IMR-90 (cell line): ENCODE measurements at regions not wholly inside any gene's neighbourhood (a gene's known extent, or its start where the extent isn't known, plus 50 kb on each side); places are given as distances from the start of the nearest gene placed in this dataset.

ENCODE experiments used
- ATAC-seq: fragments of 200-7000 bp; cut with Tn5 transposase; 2 replicates; pipeline ENCODE4 v1.9.1; 2020; ENCODE audit warnings: low read depth, mild to moderate bottlenecking, moderate library complexity
- BruUV-seq: library from RNA; stranded (reverse); fragments of 400-500 nt; replicated peaks from 2 replicates; lab custom pipeline; 2021; lab: Mats Ljungman, UMichigan
- CTCF ChIA-PET: fragments of 300-600 bp; formaldehyde crosslinking; extraction: SDS; loops from one replicate; lab custom pipeline; 2021; ENCODE audit warnings: antibody characterized with exemption; lab: Yijun Ruan, JAX
- POLR2A ChIA-PET: fragments of 300-600 bp; sonication (Branson Sonifier 250); formaldehyde crosslinking; loops from one replicate; lab custom pipeline; 2022; ENCODE audit warnings: antibody characterized with exemption; ENCODE audit not compliant: unreplicated experiment; lab: Charles Lee
- DNase-seq: peaks from one replicate; pipeline ENCODE4 v3.0.0; 2013
- H2AFZ ChIP-seq: replicated peaks from 2 replicates; pipeline ENCODE3; 2013; ENCODE audit warnings: low read length, mild to moderate bottlenecking; ENCODE audit not compliant: poor library complexity
- H2AK5ac ChIP-seq: 2 replicates; pipeline ENCODE4 v1.6.1; 2013; ENCODE audit warnings: low read depth, low read length, inconsistent platforms
- H2AK9ac ChIP-seq: replicated peaks from 2 replicates; pipeline ENCODE3; 2013; ENCODE audit warnings: mild to moderate bottlenecking, low read depth, low read length, moderate library complexity; ENCODE audit not compliant: poor library complexity
- H2BK120ac ChIP-seq: 2 replicates; pipeline ENCODE4 v1.6.1; 2013; ENCODE audit warnings: low read depth, low read length, inconsistent platforms
- H2BK15ac ChIP-seq: 3 replicates; pipeline ENCODE4 v1.6.1; 2013; ENCODE audit warnings: low read depth, low read length, inconsistent platforms
- H2BK20ac ChIP-seq: 2 replicates; pipeline ENCODE4 v1.6.1; 2013; ENCODE audit warnings: low read depth, mild to moderate bottlenecking, inconsistent platforms, low read length, moderate library complexity
- H2BK5ac ChIP-seq: 2 replicates; pipeline ENCODE4 v1.6.1; 2013; ENCODE audit warnings: mild to moderate bottlenecking, low read depth, low read length, inconsistent platforms; ENCODE audit not compliant: poor library complexity, severe bottlenecking
- H3K14ac ChIP-seq: replicated peaks from 2 replicates; pipeline ENCODE4 v1.6.1; 2013; ENCODE audit warnings: low read depth, low read length, inconsistent platforms
- H3K18ac ChIP-seq: 2 replicates; pipeline ENCODE4 v1.6.1; 2013; ENCODE audit warnings: low read depth, low read length, control low read depth
- H3K23ac ChIP-seq: 2 replicates; pipeline ENCODE4 v1.6.1; 2013; ENCODE audit warnings: low read depth, low read length, inconsistent platforms
- H3K27ac ChIP-seq: 2 replicates; pipeline ENCODE4 v1.5.1; 2013; ENCODE audit warnings: mild to moderate bottlenecking, control low read depth, low read length; ENCODE audit not compliant: insufficient read depth
- H3K27me3 ChIP-seq: 2 replicates; pipeline ENCODE4 v1.6.1; 2013; ENCODE audit warnings: low read length; ENCODE audit not compliant: control insufficient read depth, insufficient read depth
- H3K36me3 ChIP-seq: 2 replicates; pipeline ENCODE4 v1.6.1; 2013; ENCODE audit warnings: low read length, mixed read lengths; ENCODE audit not compliant: control insufficient read depth, insufficient read depth
- H3K4ac ChIP-seq: 2 replicates; pipeline ENCODE4 v1.6.1; 2013; ENCODE audit warnings: low read depth, low read length, inconsistent platforms
- H3K4me1 ChIP-seq: 2 replicates; pipeline ENCODE4 v1.6.1; 2013; ENCODE audit warnings: low read length, mixed read lengths; ENCODE audit not compliant: control insufficient read depth, insufficient read depth
- H3K4me2 ChIP-seq: 2 replicates; pipeline ENCODE4 v1.6.1; 2013; ENCODE audit warnings: low read depth, mild to moderate bottlenecking, control low read depth, low read length, moderate library complexity
- H3K4me3 ChIP-seq: 2 replicates; pipeline ENCODE4 v1.5.1; 2013; ENCODE audit warnings: low read depth, mild to moderate bottlenecking, control low read depth, low read length, moderate library complexity; ENCODE audit not compliant: insufficient read depth
- H3K56ac ChIP-seq: 2 replicates; pipeline ENCODE4 v1.6.1; 2013; ENCODE audit warnings: low read length, inconsistent platforms; ENCODE audit not compliant: insufficient read depth; ENCODE audit errors: extremely low read depth
- H3K79me1 ChIP-seq, 2 experiments: 2 replicates each; pipeline ENCODE4 v1.6.1; 2013; ENCODE audit warnings: low read length in 2 of 2, inconsistent platforms in 1 of 2, low read depth in 1 of 2
- H3K9ac ChIP-seq: 2 replicates; pipeline ENCODE4 v1.6.1; 2013; ENCODE audit warnings: low read depth, low read length, control low read depth
- H3K9me1 ChIP-seq: 2 replicates; pipeline ENCODE4 v1.6.1; 2013; ENCODE audit warnings: low read length, inconsistent platforms; ENCODE audit not compliant: insufficient read depth
- H3K9me3 ChIP-seq: 2 replicates; pipeline ENCODE4 v1.6.1; 2013; ENCODE audit warnings: low read length; ENCODE audit not compliant: control insufficient read depth, insufficient read depth
- H4K20me1 ChIP-seq: 2 replicates; pipeline ENCODE4 v1.6.1; 2013; ENCODE audit warnings: low read length, inconsistent platforms; ENCODE audit not compliant: insufficient read depth
- H4K5ac ChIP-seq: 2 replicates; pipeline ENCODE4 v1.6.1; 2013; ENCODE audit warnings: mild to moderate bottlenecking, low read depth, low read length, control low read depth
- H4K8ac ChIP-seq, 2 experiments: 2 replicates each; pipeline ENCODE4 v1.6.1; 2013; ENCODE audit warnings: low read depth in 2 of 2, low read length in 2 of 2, control low read depth in 1 of 2, inconsistent platforms in 1 of 2
- H4K91ac ChIP-seq: 2 replicates; pipeline ENCODE4 v1.6.1; 2013; ENCODE audit warnings: low read depth, low read length, inconsistent platforms; ENCODE audit not compliant: insufficient read depth
- BHLHE40 ChIP-seq: fragments of 150-350 bp; IDR thresholded peaks from 2 replicates; pipeline ENCODE4 v1.6.1; 2016; ENCODE audit warnings: mild to moderate bottlenecking, low read depth, low read length
- CEBPB ChIP-seq: IDR thresholded peaks from 2 replicates; pipeline ENCODE4 v1.6.1; 2012; ENCODE audit warnings: low read depth, low read length, improper control_type of control experiment
- CHD1 ChIP-seq: IDR thresholded peaks from 2 replicates; pipeline ENCODE4 v1.6.1; 2012; ENCODE audit warnings: low read depth, low read length, improper control_type of control experiment
- CTCF ChIP-seq: conservative IDR thresholded peaks from 2 replicates; pipeline ENCODE4 v1.5.1; 2012; ENCODE audit warnings: mild to moderate bottlenecking, low read depth, low read length, improper control_type of control experiment
- FOS ChIP-seq: fragments of 150-350 bp; IDR thresholded peaks from 2 replicates; pipeline ENCODE4 v1.6.1; 2016; ENCODE audit warnings: low read depth, low read length
- MAFK ChIP-seq: IDR thresholded peaks from 2 replicates; pipeline ENCODE4 v1.6.1; 2012; ENCODE audit warnings: low read depth, low read length, improper control_type of control experiment
- MAZ ChIP-seq: IDR thresholded peaks from 2 replicates; pipeline ENCODE4 v1.6.1; 2012; ENCODE audit warnings: low read depth, mild to moderate bottlenecking, low read length, improper control_type of control experiment, moderate library complexity, borderline replicate concordance
- MXI1 ChIP-seq: IDR thresholded peaks from 2 replicates; pipeline ENCODE4 v1.6.1; 2012; ENCODE audit warnings: low read depth, mild to moderate bottlenecking, low read length, moderate library complexity, borderline replicate concordance
- NFE2L2 ChIP-seq: fragments of 150-350 bp; IDR thresholded peaks from 2 replicates; pipeline ENCODE4 v1.6.1; 2016; ENCODE audit warnings: low read depth, mild to moderate bottlenecking, low read length
- POLR2A ChIP-seq: IDR thresholded peaks from 2 replicates; pipeline ENCODE4 v1.6.1; 2012; ENCODE audit warnings: mild to moderate bottlenecking, low read depth, low read length
- RAD21 ChIP-seq: IDR thresholded peaks from 2 replicates; pipeline ENCODE4 v1.6.1; 2012; ENCODE audit warnings: low read length, improper control_type of control experiment
- RCOR1 ChIP-seq: IDR thresholded peaks from 2 replicates; pipeline ENCODE4 v1.6.1; 2012; ENCODE audit warnings: mild to moderate bottlenecking, low read length, improper control_type of control experiment; ENCODE audit not compliant: insufficient replicate concordance
- RFX5 ChIP-seq: IDR thresholded peaks from 2 replicates; pipeline ENCODE4 v1.8.0; 2012; ENCODE audit warnings: low read depth, mild to moderate bottlenecking, low read length, moderate library complexity
- SMC3 ChIP-seq: fragments of 150-350 bp; IDR thresholded peaks from 2 replicates; pipeline ENCODE4 v1.6.1; 2016; ENCODE audit warnings: low read depth, mild to moderate bottlenecking, antibody characterized with exemption, low read length, moderate library complexity
- WGBS, 2 experiments: methylation state at CpG; one replicate each; pipeline versions ENCODE4 v1.1.5 to v1.1.7; 2013; ENCODE audit warnings: missing lambda C conversion rate in 2 of 2; ENCODE audit not compliant: insufficient read length in 1 of 2; ENCODE audit errors: extremely low coverage in 2 of 2; 5-methylcytosine and 5-hydroxymethylcytosine counted together
- dilution Hi-C: fragments of 300-500 bp; cut with HindIII; formaldehyde crosslinking; loops from one replicate; pipeline ENCODE4 v1.14.3; 2018; ENCODE audit warnings: low sequenced_read_pairs; ENCODE audit not compliant: unreplicated experiment
- in situ Hi-C: fragments of 300-500 bp; cut with MboI; formaldehyde crosslinking; loops from 3 replicates; pipeline ENCODE4 v1.14.3; 2019; ENCODE audit warnings: low sequenced_read_pairs, inconsistent platforms, mixed read lengths
- intact Hi-C: fragments of 100-400 bp; cut with micrococcal nuclease; formaldehyde crosslinking; loops from 2 replicates; pipeline ENCODE4 v1.10.0; 2022
- TF ChIP-seq, protein P1 (sequence below): fragments of 150-350 bp; IDR thresholded peaks from 2 replicates; pipeline ENCODE4 v1.6.1; 2016; ENCODE audit warnings: low read depth, mild to moderate bottlenecking, low read length, moderate library complexity, borderline replicate concordance
- TF ChIP-seq, protein P2 (sequence below): fragments of 150-350 bp; IDR thresholded peaks from 2 replicates; pipeline ENCODE4 v1.6.1; 2017; ENCODE audit warnings: mild to moderate bottlenecking, antibody characterized with exemption, low read length, low read depth

GRCh38 chr12:80033448-80033847 lies 65.9 kb upstream of the OTOGL start:
- Histone ChIP-seq H2AFZ (peak overlapping the region; percentile 61), H4K5ac (no peak overlapping the region), H3K18ac (no peak overlapping the region), H3K27me3 (no peaks in the 10 kb centered on the region), H3K56ac (no peak overlapping the region), H2BK15ac (no peak overlapping the region), H3K14ac (no peak overlapping the region), H2BK20ac (peak overlapping the region; percentile 33; the same call in 1 of the 2 replicates), H3K4ac (no peak overlapping the region), H2BK120ac (peak overlapping the region; percentile 37; the same call in 1 of the 2 replicates), H3K4me3 (no peak overlapping the region), H4K20me1 (no peaks in the 10 kb centered on the region), H3K23ac (no peak overlapping the region), H2AK9ac (no peak overlapping the region), H2BK5ac (peak overlapping the region; percentile 92), H4K91ac (0 out of 2 replicates have a peak overlapping the region, but pooled peaks have one; percentile 28), H3K9ac (no peak overlapping the region), H3K4me2 (peak overlapping the region; percentile 18; the same call in 1 of the 2 replicates), H4K8ac (no peak overlapping the region; a peak in 1 of 4 replicates), H3K36me3 (no peaks in the 10 kb centered on the region), H2AK5ac (no peak overlapping the region), H3K9me3 (no peaks in the 10 kb centered on the region), H3K4me1 (peaks cover 3% of the 10 kb centered on the region; the same call in 1 of the 2 replicates), H3K27ac (no peak overlapping the region), H3K9me1 (no peaks in the 10 kb centered on the region), H3K79me1 (no peaks in the 10 kb centered on the region; a peak in 1 of 4 replicates)
- dilution Hi-C loops, result no loop called here
- CTCF ChIA-PET, result interaction anchor here (1.1 kb wide), 1 partner anchor 16 kb away, joined by 3 read pairs; no protein-coding TSS in a partner anchor
- POLR2A ChIA-PET, result no interaction called here
- peak; percentile 92 for ATAC-seq
- intact Hi-C loops, result no loop called here
- no CpG with 5 or more reads among the region's 2 CpGs for WGBS, 2 experiments
- in situ Hi-C loops, result no loop called here
- no peak for TF ChIP-seq SMC3
- TF ChIP-seq CHD1, result no peak
- no peak for TF ChIP-seq RFX5
- TF ChIP-seq FOS, result 0 out of 2 replicates have a peak, but pooled peaks have one; percentile 10
- TF ChIP-seq, protein P1, sequence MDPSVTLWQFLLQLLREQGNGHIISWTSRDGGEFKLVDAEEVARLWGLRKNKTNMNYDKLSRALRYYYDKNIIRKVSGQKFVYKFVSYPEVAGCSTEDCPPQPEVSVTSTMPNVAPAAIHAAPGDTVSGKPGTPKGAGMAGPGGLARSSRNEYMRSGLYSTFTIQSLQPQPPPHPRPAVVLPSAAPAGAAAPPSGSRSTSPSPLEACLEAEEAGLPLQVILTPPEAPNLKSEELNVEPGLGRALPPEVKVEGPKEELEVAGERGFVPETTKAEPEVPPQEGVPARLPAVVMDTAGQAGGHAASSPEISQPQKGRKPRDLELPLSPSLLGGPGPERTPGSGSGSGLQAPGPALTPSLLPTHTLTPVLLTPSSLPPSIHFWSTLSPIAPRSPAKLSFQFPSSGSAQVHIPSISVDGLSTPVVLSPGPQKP, result no peak
- TF ChIP-seq RAD21, result no peak
- TF ChIP-seq RCOR1, result no peak
- TF ChIP-seq MAFK, result peak; percentile 12; the same call in 1 of the 2 replicates
- no peak for TF ChIP-seq CTCF
- no peak for TF ChIP-seq MXI1
- no peak for TF ChIP-seq MAZ
- no peak for TF ChIP-seq BHLHE40
- TF ChIP-seq NFE2L2, result no peak; the same call in 1 of the 2 replicates
- no peak for TF ChIP-seq POLR2A
- TF ChIP-seq, protein P2, sequence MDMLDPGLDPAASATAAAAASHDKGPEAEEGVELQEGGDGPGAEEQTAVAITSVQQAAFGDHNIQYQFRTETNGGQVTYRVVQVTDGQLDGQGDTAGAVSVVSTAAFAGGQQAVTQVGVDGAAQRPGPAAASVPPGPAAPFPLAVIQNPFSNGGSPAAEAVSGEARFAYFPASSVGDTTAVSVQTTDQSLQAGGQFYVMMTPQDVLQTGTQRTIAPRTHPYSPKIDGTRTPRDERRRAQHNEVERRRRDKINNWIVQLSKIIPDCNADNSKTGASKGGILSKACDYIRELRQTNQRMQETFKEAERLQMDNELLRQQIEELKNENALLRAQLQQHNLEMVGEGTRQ, result no peak
- TF ChIP-seq CEBPB, result 0 out of 2 replicates have a peak, but pooled peaks have one; percentile 15
- BruUV-seq, result no TSS peak
- DNase-seq, result peak; percentile 89
